Neuronal stem cell (in vitro differentiated cells): ENCODE measurements at regions not wholly inside any gene's neighbourhood (a gene's known extent, or its start where the extent isn't known, plus 50 kb on each side); places are given as distances from the start of the nearest gene placed in this dataset.

Experiments used
- DNase-seq: peaks from one replicate; pipeline ENCODE4 v3.0.0-alpha.2; 2013; ENCODE audit warnings: low spot score
- H2AFZ ChIP-seq: one replicate; pipeline ENCODE4 v1.6.1; 2013; ENCODE audit warnings: mild to moderate bottlenecking, low read length, inconsistent platforms
- H2AK5ac ChIP-seq: 2 replicates; pipeline ENCODE4 v1.6.1; 2013; ENCODE audit warnings: low read depth, mild to moderate bottlenecking, inconsistent platforms, low read length, moderate library complexity, mixed read lengths
- H2BK120ac ChIP-seq: 2 replicates; pipeline ENCODE4 v1.6.1; 2013; ENCODE audit warnings: low read depth, mild to moderate bottlenecking, inconsistent platforms, low read length, moderate library complexity, mixed read lengths
- H2BK12ac ChIP-seq: one replicate; pipeline ENCODE4 v1.6.1; 2013; ENCODE audit warnings: low read length, inconsistent platforms
- H2BK15ac ChIP-seq: 2 replicates; pipeline ENCODE4 v1.6.1; 2013; ENCODE audit warnings: mild to moderate bottlenecking, low read length, inconsistent platforms, mixed read lengths
- H2BK5ac ChIP-seq: one replicate; pipeline ENCODE4 v1.6.1; 2013; ENCODE audit warnings: inconsistent platforms, mild to moderate bottlenecking, low read length, moderate library complexity
- H3K14ac ChIP-seq: one replicate; pipeline ENCODE4 v1.6.1; 2013; ENCODE audit warnings: low read length, inconsistent platforms
- H3K18ac ChIP-seq: 2 replicates; pipeline ENCODE4 v1.6.1; 2013; ENCODE audit warnings: low read length, inconsistent platforms
- H3K23ac ChIP-seq: 2 replicates; pipeline ENCODE4 v1.6.1; 2013; ENCODE audit warnings: low read depth, mild to moderate bottlenecking, mixed read lengths, low read length, inconsistent platforms; ENCODE audit not compliant: poor library complexity
- H3K27ac ChIP-seq: replicated peaks from 3 replicates; pipeline ENCODE4 v1.5.1; 2013; ENCODE audit warnings: low read length, inconsistent platforms
- H3K27me3 ChIP-seq, 3 experiments: 2 replicates each; pipeline ENCODE4 v1.6.1; 2013; ENCODE audit warnings: low read length in 3 of 3, mild to moderate bottlenecking in 2 of 3, inconsistent platforms in 1 of 3, low read depth in 1 of 3, mixed read lengths in 1 of 3, moderate library complexity in 1 of 3; ENCODE audit not compliant: control insufficient read depth in 3 of 3, insufficient read depth in 3 of 3
- H3K36me3 ChIP-seq, 2 donors: replicated peaks in 1 of 2; 2 replicates each; pipeline ENCODE4 v1.6.1; 2013; ENCODE audit warnings: low read length in 2 of 2; ENCODE audit not compliant: control insufficient read depth in 2 of 2, insufficient read depth in 2 of 2
- H3K4ac ChIP-seq: 2 replicates; pipeline ENCODE4 v1.6.1; 2013; ENCODE audit warnings: inconsistent platforms, mild to moderate bottlenecking, low read length, moderate library complexity
- H3K4me1 ChIP-seq, 2 donors: 1 replicate in 1 of 2; 2 replicates in 1 of 2; pipeline ENCODE4 v1.6.1; 2013; ENCODE audit warnings: low read length in 2 of 2, low read depth in 1 of 2; ENCODE audit not compliant: control insufficient read depth in 2 of 2, insufficient read depth in 1 of 2
- H3K4me2 ChIP-seq: one replicate; pipeline ENCODE4 v1.6.1; 2013; ENCODE audit warnings: mild to moderate bottlenecking, low read length, inconsistent platforms; ENCODE audit not compliant: insufficient read depth, poor library complexity, severe bottlenecking
- H3K4me3 ChIP-seq, 2 donors: 2 replicates each; pipeline ENCODE4 v1.5.1; 2013; ENCODE audit warnings: low read length in 2 of 2, mild to moderate bottlenecking in 2 of 2, inconsistent platforms in 1 of 2, moderate library complexity in 1 of 2
- H3K79me1 ChIP-seq: one replicate; pipeline ENCODE4 v1.6.1; 2013; ENCODE audit warnings: low read depth, mild to moderate bottlenecking, inconsistent platforms, low read length, moderate library complexity
- H3K9ac ChIP-seq: one replicate; pipeline ENCODE4 v1.6.1; 2013; ENCODE audit warnings: mild to moderate bottlenecking, low read depth, low read length, inconsistent platforms; ENCODE audit not compliant: poor library complexity
- H3K9me3 ChIP-seq, 2 donors: replicated peaks in 1 of 2; 2 replicates each; pipeline versions ENCODE3 to v1.6.1; 2013; ENCODE audit warnings: low read length in 2 of 2, mild to moderate bottlenecking in 2 of 2, inconsistent platforms in 1 of 2, low read depth in 1 of 2, mixed read lengths in 1 of 2, moderate library complexity in 1 of 2; ENCODE audit not compliant: control insufficient read depth in 2 of 2, insufficient read depth in 1 of 2
- H4K8ac ChIP-seq: one replicate; pipeline ENCODE4 v1.6.1; 2013; ENCODE audit warnings: low read depth, mild to moderate bottlenecking, inconsistent platforms, low read length, moderate library complexity
- H4K91ac ChIP-seq: one replicate; pipeline ENCODE4 v1.6.1; 2013; ENCODE audit warnings: low read length, low read depth, mild to moderate bottlenecking, inconsistent platforms; ENCODE audit not compliant: poor library complexity
- WGBS, 2 donors: extraction: QIAGEN DNeasy Blood & Tissue Kit; methylation state at CpG; one replicate each; pipeline ENCODE4 v1.1.7; 2013; ENCODE audit warnings: missing lambda C conversion rate in 2 of 2, mixed read lengths in 1 of 2; ENCODE audit not compliant: insufficient read length in 2 of 2, insufficient replicate concordance in 1 of 2; ENCODE audit errors: extremely low coverage in 2 of 2; 5-methylcytosine and 5-hydroxymethylcytosine counted together

DNA sequence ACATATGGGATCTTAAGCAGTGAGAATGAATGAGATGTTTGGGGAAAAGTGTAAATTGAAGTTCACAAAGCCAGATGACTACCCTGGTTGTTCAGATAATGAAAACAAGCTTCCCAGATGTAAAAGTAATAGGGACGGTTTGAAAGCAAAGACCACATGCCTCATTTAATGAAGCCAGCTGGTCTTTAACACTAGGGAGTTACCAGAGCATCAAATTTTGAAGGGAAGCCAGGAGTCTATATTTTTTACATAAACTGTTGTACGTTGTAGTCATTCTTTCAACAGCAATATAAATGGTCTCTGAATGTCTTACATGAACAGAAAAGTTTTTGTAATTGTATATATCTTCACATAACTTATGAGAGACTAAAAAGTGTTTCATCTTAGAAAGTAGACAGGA lies 2604.5 kb upstream of the PCDH20 start:
- Histone ChIP-seq H3K4me3 (no peak overlapping the region), H3K4me2 (no peak overlapping the region), H3K36me3 (no peaks in the 10 kb centered on the region), H3K23ac (no peak overlapping the region), H3K27ac (no peak overlapping the region), H2AK5ac (no peak overlapping the region), H4K8ac (no peak overlapping the region), H4K91ac (no peak overlapping the region), H2BK15ac (no peak overlapping the region), H2BK12ac (no peak overlapping the region), H3K79me1 (no peaks in the 10 kb centered on the region), H2BK120ac (no peak overlapping the region), H3K4ac (no peak overlapping the region), H3K18ac (no peak overlapping the region), H3K14ac (no peak overlapping the region), H2BK5ac (no peak overlapping the region), H3K27me3 (no peaks in the 10 kb centered on the region), H3K9me3 (no peaks in the 10 kb centered on the region), H3K9ac (no peak overlapping the region), H3K4me1 (no peaks in the 10 kb centered on the region), H2AFZ (no peak overlapping the region)
- no peak for DNase-seq
- no CpG with 5 or more reads among the region's 2 CpGs for WGBS, 2 donors

GRCh38 chr13:64007339-64007738 lies 2591.7 kb upstream of the PCDH20 start:
- no peak overlapping the region for H3K4me2 ChIP-seq
- H3K9me3 ChIP-seq: no peaks in the 10 kb centered on the region
- H3K4me3 ChIP-seq: no peak overlapping the region
- H2BK5ac ChIP-seq: no peak overlapping the region
- no peaks in the 10 kb centered on the region for H3K36me3 ChIP-seq
- DNase-seq: no peak
- H2AFZ ChIP-seq: no peak overlapping the region
- H2BK15ac ChIP-seq: no peak overlapping the region
- no CpG with 5 or more reads among the region's 1 CpG for WGBS, 2 donors
- H2BK120ac ChIP-seq: no peak overlapping the region
- H2BK12ac ChIP-seq: no peak overlapping the region
- no peak overlapping the region for H4K8ac ChIP-seq
- H3K4ac ChIP-seq: no peak overlapping the region
- no peaks in the 10 kb centered on the region for H3K27me3 ChIP-seq
- no peak overlapping the region for H3K9ac ChIP-seq
- no peaks in the 10 kb centered on the region for H3K4me1 ChIP-seq
- H2AK5ac ChIP-seq: no peak overlapping the region
- H3K18ac ChIP-seq: no peak overlapping the region
- no peak overlapping the region for H3K14ac ChIP-seq
- no peak overlapping the region for H3K23ac ChIP-seq
- no peaks in the 10 kb centered on the region for H3K79me1 ChIP-seq
- no peak overlapping the region for H4K91ac ChIP-seq
- H3K27ac ChIP-seq: no peak overlapping the region

DNA sequence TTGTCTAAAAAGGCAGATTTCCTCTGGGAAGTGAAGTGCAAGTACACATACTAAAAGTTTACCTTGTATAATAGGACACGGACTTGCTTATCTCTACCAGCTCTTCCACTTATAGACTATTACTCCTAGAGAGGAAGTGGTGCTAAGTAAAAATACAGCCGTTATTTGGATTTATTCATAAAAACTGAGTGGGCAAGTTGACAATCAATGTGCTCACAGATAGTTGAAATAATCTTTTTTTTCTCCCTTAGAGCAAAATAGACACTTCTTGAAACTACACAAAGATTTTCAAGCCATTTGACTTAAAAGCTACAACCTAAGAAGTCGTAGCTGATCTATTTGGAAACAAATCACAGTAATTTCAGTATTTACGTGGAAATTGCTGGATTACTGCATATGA lies 2584.7 kb upstream of the PCDH20 start:
- H3K27ac ChIP-seq: no peak overlapping the region
- H2BK5ac ChIP-seq: no peak overlapping the region
- no CpG with 5 or more reads among the region's 4 CpGs for WGBS, 2 donors

GRCh38 chr13:63999614-64000305 lies 2584.1 kb upstream of the PCDH20 start:
- H4K91ac ChIP-seq: no peak overlapping the region
- H2BK15ac ChIP-seq: no peak overlapping the region
- no peaks in the 10 kb centered on the region for H3K79me1 ChIP-seq
- no peak overlapping the region for H3K4me3 ChIP-seq
- no peak overlapping the region for H3K9ac ChIP-seq
- H2BK12ac ChIP-seq: no peak overlapping the region
- no peak overlapping the region for H2AK5ac ChIP-seq
- no peak overlapping the region for H2BK5ac ChIP-seq
- no peak overlapping the region for H3K4me2 ChIP-seq
- DNase-seq: no peak
- H2BK120ac ChIP-seq: no peak overlapping the region
- H3K9me3 ChIP-seq: no peaks in the 10 kb centered on the region
- no peak overlapping the region for H3K4ac ChIP-seq
- no peaks in the 10 kb centered on the region for H3K27me3 ChIP-seq
- no peak overlapping the region for H2AFZ ChIP-seq
- H3K18ac ChIP-seq: no peak overlapping the region
- no peak overlapping the region for H3K27ac ChIP-seq
- no peaks in the 10 kb centered on the region for H3K4me1 ChIP-seq
- WGBS, 2 donors: no CpG with 5 or more reads among the region's 3 CpGs
- H3K36me3 ChIP-seq: no peaks in the 10 kb centered on the region
- H4K8ac ChIP-seq: no peak overlapping the region
- no peak overlapping the region for H3K23ac ChIP-seq
- H3K14ac ChIP-seq: no peak overlapping the region

More for the DNA sequence above, 2584.7 kb upstream of the PCDH20 start:
- H2BK120ac ChIP-seq: no peak overlapping the region
- no peaks in the 10 kb centered on the region for H3K4me1 ChIP-seq
- no peak for DNase-seq
- no peak overlapping the region for H3K9ac ChIP-seq
- H3K14ac ChIP-seq: no peak overlapping the region
- no peak overlapping the region for H3K23ac ChIP-seq
- H2AK5ac ChIP-seq: no peak overlapping the region
- H2AFZ ChIP-seq: no peak overlapping the region
- no peak overlapping the region for H2BK15ac ChIP-seq
- H4K91ac ChIP-seq: no peak overlapping the region
- H4K8ac ChIP-seq: no peak overlapping the region
- no peaks in the 10 kb centered on the region for H3K9me3 ChIP-seq
- H3K18ac ChIP-seq: no peak overlapping the region
- no peak overlapping the region for H3K4me2 ChIP-seq
- no peaks in the 10 kb centered on the region for H3K79me1 ChIP-seq
- H3K36me3 ChIP-seq: no peaks in the 10 kb centered on the region
- H3K4ac ChIP-seq: no peak overlapping the region
- no peak overlapping the region for H2BK12ac ChIP-seq
- H3K27me3 ChIP-seq: no peaks in the 10 kb centered on the region
- no peak overlapping the region for H3K4me3 ChIP-seq
